ENCODE measurements at regions not wholly inside any gene's neighbourhood (a gene's known extent, or its start where the extent isn't known, plus 50 kb on each side); places are given as distances from the start of the nearest gene placed in this dataset.

- H3K27me3 ChIP-seq (replicated peaks; ENCODE audit: control insufficient read depth, insufficient read depth, low read length) = no peaks in the 10 kb centered on the region
- H3K4me3 ChIP-seq (ENCODE audit: low read length) = no peak overlapping the region
- DNase-seq (ENCODE audit: low read depth) = no peak
- no peaks in the 10 kb centered on the region for H3K36me3 ChIP-seq (ENCODE audit: control insufficient read depth, insufficient read depth, low read length, severe bottlenecking)
- H3K9ac ChIP-seq (ENCODE audit: low read length) = no peak overlapping the region
- no peaks in the 10 kb centered on the region for H3K9me3 ChIP-seq (ENCODE audit: control insufficient read depth, low read length)
- H3K4me1 ChIP-seq (ENCODE audit: control insufficient read depth, insufficient read depth, low read length) = no peaks in the 10 kb centered on the region
These were observed 163.5 kb upstream of the TCERG1L start for GRCh38 chr10:131475043-131475442.

GRCh38 chr10:131475803-131476202 is 164.3 kb upstream of the TCERG1L start:
- Histone ChIP-seq H3K9me3 (ENCODE audit: control insufficient read depth, low read length) (peaks cover 3% of the 10 kb centered on the region), H3K4me3 (ENCODE audit: low read length) (no peak overlapping the region), H3K9ac (ENCODE audit: low read length) (no peak overlapping the region), H3K36me3 (ENCODE audit: control insufficient read depth, insufficient read depth, low read length, severe bottlenecking) (no peaks in the 10 kb centered on the region), H3K4me1 (ENCODE audit: control insufficient read depth, insufficient read depth, low read length) (no peaks in the 10 kb centered on the region), H3K27me3 (replicated peaks; ENCODE audit: control insufficient read depth, insufficient read depth, low read length) (no peaks in the 10 kb centered on the region)
- no peak for DNase-seq (ENCODE audit: low read depth)

GRCh38 chr10:131477457-131478121 is 166.1 kb upstream of the TCERG1L start:
- H3K9ac ChIP-seq (ENCODE audit: low read length) = no peak overlapping the region
- H3K4me3 ChIP-seq (ENCODE audit: low read length) = no peak overlapping the region
- DNase-seq (ENCODE audit: low read depth) = no peak
- no peaks in the 10 kb centered on the region for H3K27me3 ChIP-seq (replicated peaks; ENCODE audit: control insufficient read depth, insufficient read depth, low read length)
- peaks cover 4% of the 10 kb centered on the region for H3K9me3 ChIP-seq (ENCODE audit: control insufficient read depth, low read length)
- H3K4me1 ChIP-seq (ENCODE audit: control insufficient read depth, insufficient read depth, low read length) = no peaks in the 10 kb centered on the region
- H3K36me3 ChIP-seq (ENCODE audit: control insufficient read depth, insufficient read depth, low read length, severe bottlenecking) = no peaks in the 10 kb centered on the region

- no peak for DNase-seq (ENCODE audit: low read depth)
- no peaks in the 10 kb centered on the region for H3K4me1 ChIP-seq (ENCODE audit: control insufficient read depth, insufficient read depth, low read length)
- H3K9me3 ChIP-seq (ENCODE audit: control insufficient read depth, low read length) = peaks cover 4% of the 10 kb centered on the region
- no peak overlapping the region for H3K4me3 ChIP-seq (ENCODE audit: low read length)
- H3K9ac ChIP-seq (ENCODE audit: low read length) = no peak overlapping the region
- H3K36me3 ChIP-seq (ENCODE audit: control insufficient read depth, insufficient read depth, low read length, severe bottlenecking) = no peaks in the 10 kb centered on the region
- no peaks in the 10 kb centered on the region for H3K27me3 ChIP-seq (replicated peaks; ENCODE audit: control insufficient read depth, insufficient read depth, low read length)
These were observed 167.0 kb upstream of the TCERG1L start for GRCh38 chr10:131478377-131478989.

- Histone ChIP-seq H3K4me1 (ENCODE audit: control insufficient read depth, insufficient read depth, low read length) (no peaks in the 10 kb centered on the region), H3K36me3 (ENCODE audit: control insufficient read depth, insufficient read depth, low read length, severe bottlenecking) (no peaks in the 10 kb centered on the region), H3K27me3 (replicated peaks; ENCODE audit: control insufficient read depth, insufficient read depth, low read length) (no peaks in the 10 kb centered on the region), H3K9me3 (ENCODE audit: control insufficient read depth, low read length) (peaks cover 4% of the 10 kb centered on the region), H3K4me3 (ENCODE audit: low read length) (no peak overlapping the region), H3K9ac (ENCODE audit: low read length) (no peak overlapping the region)
- no peak for DNase-seq (ENCODE audit: low read depth)
These were observed 168.5 kb upstream of the TCERG1L start for GRCh38 chr10:131480066-131480465.

- Histone ChIP-seq H3K27me3 (replicated peaks; ENCODE audit: control insufficient read depth, insufficient read depth, low read length) (no peaks in the 10 kb centered on the region), H3K9me3 (ENCODE audit: control insufficient read depth, low read length) (peaks cover 4% of the 10 kb centered on the region), H3K4me1 (ENCODE audit: control insufficient read depth, insufficient read depth, low read length) (no peaks in the 10 kb centered on the region), H3K9ac (ENCODE audit: low read length) (no peak overlapping the region), H3K4me3 (ENCODE audit: low read length) (no peak overlapping the region), H3K36me3 (ENCODE audit: control insufficient read depth, insufficient read depth, low read length, severe bottlenecking) (no peaks in the 10 kb centered on the region)
- no peak for DNase-seq (ENCODE audit: low read depth)
These were observed 169.3 kb upstream of the TCERG1L start for GRCh38 chr10:131480861-131481260.

- H3K36me3 ChIP-seq (ENCODE audit: control insufficient read depth, insufficient read depth, low read length, severe bottlenecking) = no peaks in the 10 kb centered on the region
- peaks cover 1% of the 10 kb centered on the region for H3K9me3 ChIP-seq (ENCODE audit: control insufficient read depth, low read length)
- no peak overlapping the region for H3K4me3 ChIP-seq (ENCODE audit: low read length)
- H3K9ac ChIP-seq (ENCODE audit: low read length) = no peak overlapping the region
- H3K27me3 ChIP-seq (replicated peaks; ENCODE audit: control insufficient read depth, insufficient read depth, low read length) = no peaks in the 10 kb centered on the region
- no peaks in the 10 kb centered on the region for H3K4me1 ChIP-seq (ENCODE audit: control insufficient read depth, insufficient read depth, low read length)
- no peak for DNase-seq (ENCODE audit: low read depth)
These were observed 174.2 kb upstream of the TCERG1L start for GRCh38 chr10:131485732-131486131.

- H3K9me3 ChIP-seq (ENCODE audit: control insufficient read depth, low read length) = no peaks in the 10 kb centered on the region
- H3K4me3 ChIP-seq (ENCODE audit: low read length) = no peak overlapping the region
- H3K9ac ChIP-seq (ENCODE audit: low read length) = no peak overlapping the region
- H3K36me3 ChIP-seq (ENCODE audit: control insufficient read depth, insufficient read depth, low read length, severe bottlenecking) = no peaks in the 10 kb centered on the region
- DNase-seq (ENCODE audit: low read depth) = no peak
- no peaks in the 10 kb centered on the region for H3K27me3 ChIP-seq (replicated peaks; ENCODE audit: control insufficient read depth, insufficient read depth, low read length)
- H3K4me1 ChIP-seq (ENCODE audit: control insufficient read depth, insufficient read depth, low read length) = no peaks in the 10 kb centered on the region
These were observed 176.3 kb upstream of the TCERG1L start for GRCh38 chr10:131487822-131488221.

GRCh38 chr10:131490991-131491594 is 179.6 kb upstream of the TCERG1L start:
- H3K4me3 ChIP-seq (ENCODE audit: low read length) = no peak overlapping the region
- H3K27me3 ChIP-seq (replicated peaks; ENCODE audit: control insufficient read depth, insufficient read depth, low read length) = no peaks in the 10 kb centered on the region
- H3K9ac ChIP-seq (ENCODE audit: low read length) = no peak overlapping the region
- H3K36me3 ChIP-seq (ENCODE audit: control insufficient read depth, insufficient read depth, low read length, severe bottlenecking) = no peaks in the 10 kb centered on the region
- H3K4me1 ChIP-seq (ENCODE audit: control insufficient read depth, insufficient read depth, low read length) = no peaks in the 10 kb centered on the region
- no peaks in the 10 kb centered on the region for H3K9me3 ChIP-seq (ENCODE audit: control insufficient read depth, low read length)
- no peak for DNase-seq (ENCODE audit: low read depth)

- no peak for DNase-seq (ENCODE audit: low read depth)
- no peak overlapping the region for H3K4me3 ChIP-seq (ENCODE audit: low read length)
- no peaks in the 10 kb centered on the region for H3K4me1 ChIP-seq (ENCODE audit: control insufficient read depth, insufficient read depth, low read length)
- H3K9ac ChIP-seq (ENCODE audit: low read length) = no peak overlapping the region
- no peaks in the 10 kb centered on the region for H3K36me3 ChIP-seq (ENCODE audit: control insufficient read depth, insufficient read depth, low read length, severe bottlenecking)
- H3K9me3 ChIP-seq (ENCODE audit: control insufficient read depth, low read length) = no peaks in the 10 kb centered on the region
- H3K27me3 ChIP-seq (replicated peaks; ENCODE audit: control insufficient read depth, insufficient read depth, low read length) = no peaks in the 10 kb centered on the region
These were observed 180.8 kb upstream of the TCERG1L start for GRCh38 chr10:131492211-131492857.

- Histone ChIP-seq H3K4me1 (ENCODE audit: control insufficient read depth, insufficient read depth, low read length) (no peaks in the 10 kb centered on the region), H3K36me3 (ENCODE audit: control insufficient read depth, insufficient read depth, low read length, severe bottlenecking) (no peaks in the 10 kb centered on the region), H3K27me3 (replicated peaks; ENCODE audit: control insufficient read depth, insufficient read depth, low read length) (no peaks in the 10 kb centered on the region), H3K9ac (ENCODE audit: low read length) (no peak overlapping the region), H3K4me3 (ENCODE audit: low read length) (no peak overlapping the region), H3K9me3 (ENCODE audit: control insufficient read depth, low read length) (no peaks in the 10 kb centered on the region)
- DNase-seq (ENCODE audit: low read depth) = no peak
These were observed 181.9 kb upstream of the TCERG1L start for GRCh38 chr10:131493432-131493831.

Data from adipocyte (in vitro differentiated cells).